HL-60 (cell line): ENCODE measurements at regions not wholly inside any gene's neighbourhood (a gene's known extent, or its start where the extent isn't known, plus 50 kb on each side); places are given as distances from the start of the nearest gene placed in this dataset.
A peak's percentile ranks its signal among the peaks of the same experiment; 100 is the strongest.

Experiments used
- DNase-seq, 2 experiments: peaks; one replicate each; pipeline ENCODE4 v3.0.0-alpha.2; 2010 to 2020; ENCODE audit warnings: low read depth in 1 of 2, low spot score in 1 of 2
- H3K27ac ChIP-seq: fragments of 250-450 bp; sonication (Bioruptor Pico); replicated peaks from 2 replicates; pipeline ENCODE4 v1.5.1; 2020; ENCODE audit warnings: mild to moderate bottlenecking, moderate library complexity
- H3K27me3 ChIP-seq: fragments of 250-450 bp; sonication (Bioruptor Pico); 2 replicates; pipeline ENCODE4 v1.5.1; 2021; ENCODE audit warnings: mild to moderate bottlenecking, moderate library complexity; ENCODE audit not compliant: insufficient read depth, poor library complexity, severe bottlenecking
- H3K4me3 ChIP-seq: replicated peaks from 2 replicates; pipeline ENCODE4 v1.5.1; 2011; ENCODE audit warnings: mild to moderate bottlenecking, control low read depth, low read length; ENCODE audit not compliant: insufficient read depth
- CTCF ChIP-seq: IDR thresholded peaks from one replicate; pipeline ENCODE4 v1.5.1; 2011; ENCODE audit warnings: low read length, control low read depth, inconsistent platforms; ENCODE audit not compliant: insufficient read depth
- GABPA ChIP-seq: IDR thresholded peaks from 2 replicates; pipeline ENCODE4 v1.6.1; 2012; ENCODE audit warnings: low read depth
- POLR2AphosphoS5 ChIP-seq: IDR thresholded peaks from 2 replicates; pipeline ENCODE4 v1.6.1; 2012; ENCODE audit warnings: low read depth
- REST ChIP-seq: IDR thresholded peaks from 2 replicates; pipeline ENCODE4 v1.6.1; 2012; ENCODE audit warnings: low read depth; ENCODE audit not compliant: insufficient replicate concordance
- SPI1 ChIP-seq: IDR thresholded peaks from 2 replicates; pipeline ENCODE4 v1.6.1; 2012; ENCODE audit warnings: low read depth, mild to moderate bottlenecking, borderline replicate concordance

DNA sequence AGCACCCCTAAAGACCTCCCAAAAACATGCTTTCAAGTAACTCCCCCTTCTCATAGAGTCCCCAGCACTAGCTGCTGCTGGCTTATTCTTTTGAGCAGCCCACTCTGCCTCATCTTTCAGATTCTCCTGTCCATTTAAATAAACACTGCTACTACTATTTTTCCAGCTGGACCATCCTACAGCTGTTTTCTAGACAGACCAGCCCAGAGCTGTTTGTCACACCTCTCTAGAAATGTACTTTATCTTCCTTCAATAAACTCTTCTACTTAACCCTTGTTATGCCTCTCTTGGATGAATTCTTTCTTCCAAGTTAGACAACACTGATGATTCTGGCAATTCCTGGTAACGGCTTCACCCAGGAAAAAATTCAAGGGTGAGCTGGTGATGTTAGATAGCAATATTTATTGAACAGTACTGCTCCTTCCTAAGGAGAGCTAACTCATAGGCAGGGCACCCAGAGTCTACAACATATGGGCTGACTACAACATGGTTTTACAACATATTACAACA is 995.7 kb downstream of the LRFN5 start:
- H3K27ac ChIP-seq, result no peak overlapping the region
- no peaks in the 10 kb centered on the region for H3K27me3 ChIP-seq
- DNase-seq, result no peak
- TF ChIP-seq GABPA (no peak), POLR2AphosphoS5 (no peak), REST (no peak), SPI1 (no peak), CTCF (no peak)
- no peak overlapping the region for H3K4me3 ChIP-seq

DNA sequence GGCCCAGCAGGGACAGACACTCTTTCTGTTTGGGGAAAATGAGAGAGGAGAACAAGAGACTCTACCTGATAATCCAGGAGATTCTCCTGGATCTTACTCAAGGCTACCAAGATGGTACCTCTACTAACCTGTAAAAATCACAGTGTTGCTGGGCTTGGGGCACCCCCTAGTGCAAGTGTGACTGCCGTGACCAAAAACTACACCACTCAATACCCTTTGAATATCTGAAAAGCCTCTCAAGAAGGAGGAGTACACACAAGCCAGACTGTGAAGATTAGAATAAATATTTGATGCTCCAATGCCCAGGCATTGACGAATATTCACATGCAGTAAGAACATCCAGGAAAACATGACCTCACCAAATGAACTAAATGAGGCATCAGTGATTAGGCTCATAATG is 965.4 kb downstream of the LRFN5 start:
- H3K4me3 ChIP-seq, result no peak overlapping the region
- TF ChIP-seq POLR2AphosphoS5 (no peak), CTCF (no peak), SPI1 (no peak), GABPA (no peak), REST (no peak)
- no peaks in the 10 kb centered on the region for H3K27me3 ChIP-seq
- no peak overlapping the region for H3K27ac ChIP-seq
- DNase-seq, result no peak

- peak in 1 of 2 experiments; percentile 8 for DNase-seq
- no peak overlapping the region for H3K27ac ChIP-seq
- no peak overlapping the region for H3K4me3 ChIP-seq
- no peaks in the 10 kb centered on the region for H3K27me3 ChIP-seq
- TF ChIP-seq CTCF (no peak), SPI1 (no peak), REST (no peak), GABPA (no peak), POLR2AphosphoS5 (no peak)
These were observed 962.6 kb downstream of the LRFN5 start for GRCh38 chr14:42569227-42569626.
